ENCODE measurements at regions not wholly inside any gene's neighbourhood (a gene's known extent, or its start where the extent isn't known, plus 50 kb on each side); places are given as distances from the start of the nearest gene placed in this dataset.
A peak's percentile ranks its signal among the peaks of the same experiment; 100 is the strongest.
"Not testable (repeated sequence)": the region's sequence is repeated elsewhere in the genome, so short reads cannot be mapped to it uniquely, and the experiment has no call there.

GRCh38 chr6:120473804-120474203 lies 860.5 kb downstream of the TBC1D32 start:
- no peak for DNase-seq

- no peak for DNase-seq
These were observed 865.8 kb downstream of the TBC1D32 start for GRCh38 chr6:120468486-120468885.

- DNase-seq: no peak
These were observed 882.8 kb downstream of the TBC1D32 start for GRCh38 chr6:120451508-120451907.

- DNase-seq: no peak
These were observed 886.7 kb downstream of the TBC1D32 start for GRCh38 chr6:120447605-120448004.

- DNase-seq: not testable (repeated sequence)
These were observed 901.4 kb downstream of the TBC1D32 start for GRCh38 chr6:120432840-120433239.

- no peak for DNase-seq
These were observed 902.4 kb downstream of the TBC1D32 start for GRCh38 chr6:120431841-120432240.

- DNase-seq: no peak
These were observed 922.9 kb downstream of the TBC1D32 start for GRCh38 chr6:120411394-120411793.

GRCh38 chr6:120410586-120410985 lies 923.7 kb downstream of the TBC1D32 start:
- no peak for DNase-seq

- DNase-seq: no peak
These were observed 926.6 kb downstream of the TBC1D32 start for GRCh38 chr6:120407696-120408095.

- peak in 1 of 2 experiments; percentile 27 for DNase-seq
These were observed 928.3 kb downstream of the TBC1D32 start for GRCh38 chr6:120405947-120406346.

- DNase-seq: no peak
These were observed 938.5 kb downstream of the TBC1D32 start for GRCh38 chr6:120395784-120396183.

GRCh38 chr6:120395330-120395729 lies 939.0 kb downstream of the TBC1D32 start:
- no peak for DNase-seq

GRCh38 chr6:120392941-120393340 lies 941.3 kb downstream of the TBC1D32 start:
- no peak for DNase-seq

GRCh38 chr6:120384671-120385070 lies 949.6 kb downstream of the TBC1D32 start:
- DNase-seq: no peak

GRCh38 chr6:120383681-120384080 lies 950.6 kb downstream of the TBC1D32 start:
- no peak for DNase-seq

GRCh38 chr6:120378582-120379220 lies 955.6 kb downstream of the TBC1D32 start:
- DNase-seq: peak; percentile 61 to 79

GRCh38 chr6:120373185-120373584 lies 961.1 kb downstream of the TBC1D32 start:
- no peak for DNase-seq

GRCh38 chr6:120363429-120363828 lies 970.9 kb downstream of the TBC1D32 start:
- no peak for DNase-seq

- not testable (repeated sequence) for DNase-seq
These were observed 975.7 kb downstream of the TBC1D32 start for GRCh38 chr6:120358535-120358934.

- DNase-seq: no peak
These were observed 976.8 kb downstream of the TBC1D32 start for GRCh38 chr6:120357447-120357846.

GRCh38 chr6:120355822-120356221 lies 978.5 kb downstream of the TBC1D32 start:
- no peak for DNase-seq

GRCh38 chr6:120354452-120355098 lies 979.7 kb downstream of the TBC1D32 start:
- no peak for DNase-seq

GRCh38 chr6:120352491-120352890 lies 981.8 kb downstream of the TBC1D32 start:
- DNase-seq: no peak

- no peak for DNase-seq
These were observed 985.4 kb downstream of the TBC1D32 start for GRCh38 chr6:120348926-120349325.

GRCh38 chr6:120328521-120328920 lies 979.0 kb upstream of the MAN1A1 start:
- DNase-seq: no peak

Measured in NCI-H526 (cell line).